ENCODE measurements at regions not wholly inside any gene's neighbourhood (a gene's known extent, or its start where the extent isn't known, plus 50 kb on each side); places are given as distances from the start of the nearest gene placed in this dataset.

DNA sequence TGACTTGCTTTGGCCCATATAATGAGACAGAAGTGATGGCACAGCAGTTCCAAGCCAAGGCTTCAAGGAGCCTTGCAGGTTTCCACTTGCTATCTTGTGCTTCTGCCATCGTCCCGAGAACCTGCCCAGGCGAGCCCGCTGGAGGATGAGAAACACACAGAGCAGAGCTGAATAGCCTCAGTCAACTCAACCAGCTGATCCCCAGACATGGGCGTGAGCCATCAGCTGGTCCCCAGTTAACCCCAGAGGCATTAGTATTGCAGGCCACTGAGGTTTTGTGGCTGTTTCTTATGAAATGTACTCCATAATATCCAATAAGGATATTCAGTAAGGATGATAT, 57.7 kb upstream of the GPCPD1 start:
- ChIA-PET CTCF (no interaction called here), RAD21 (ENCODE audit: low non-redundant PET in 1 of 2, low total read pairs in 2 of 2, uncharacterized antibody in 2 of 2, unreplicated experiment in 2 of 2) (no interaction called here), POLR2A (no interaction called here)
- Histone ChIP-seq H3K4me2 (ENCODE audit: low read length) (no peak overlapping the region), H3K27ac (ENCODE audit: low read depth, low read length) (no peak overlapping the region), H3K27me3 (ENCODE audit: insufficient read depth, low read length) (no peaks in the 10 kb centered on the region), H3K36me3 (ENCODE audit: control insufficient read depth in 1 of 2, insufficient read depth in 2 of 2, low read length in 2 of 2) (no peaks in the 10 kb centered on the region), H2AFZ (ENCODE audit: low read depth, low read length, poor library complexity, severe bottlenecking) (no peak overlapping the region), H3K4me3 (replicated peaks in 1 of 2; ENCODE audit: low read depth in 1 of 2, low read length in 2 of 2) (no peak overlapping the region), H3K79me2 (ENCODE audit: insufficient read depth, low read length) (no peaks in the 10 kb centered on the region), H3K4me1 (ENCODE audit: control insufficient read depth in 1 of 2, insufficient read depth in 2 of 2, low read length in 2 of 2) (no peaks in the 10 kb centered on the region), H3K9me2 (ENCODE audit: insufficient read depth) (no peaks in the 10 kb centered on the region), H3K9me3 (ENCODE audit: control insufficient read depth in 1 of 2, insufficient read depth in 1 of 2, low read depth in 1 of 2, low read length in 2 of 2) (no peaks in the 10 kb centered on the region), H4K20me1 (ENCODE audit: insufficient read depth) (no peaks in the 10 kb centered on the region), H3K9ac (ENCODE audit: low read length) (no peak overlapping the region)
- DNase-seq (ENCODE audit: low read depth, low spot score) (no peak), ATAC-seq (no peak)
- BruUV-seq (replicated peaks), result no TSS peak
- TF ChIP-seq SIN3A (IDR thresholded peaks at IDR 0.05; ENCODE audit: low read depth), result no peak
- no peak for TF ChIP-seq POLR2AphosphoS5 (IDR thresholded peaks at IDR 0.05; ENCODE audit: low read depth, low read length)
- no peak for TF ChIP-seq POLR2A (IDR thresholded peaks at IDR 0.05; ENCODE audit: borderline replicate concordance, extremely low read depth, insufficient read depth, insufficient read length)
- no peak for TF ChIP-seq RAD21 (IDR thresholded peaks at IDR 0.05; ENCODE audit: low read depth)
- TF ChIP-seq ZNF274 (IDR thresholded peaks at IDR 0.05; ENCODE audit: low read depth, low read length), result no peak
- TF ChIP-seq ELF1 (IDR thresholded peaks at IDR 0.05; ENCODE audit: borderline replicate concordance, low read depth), result no peak
- TF ChIP-seq EZH2 (IDR thresholded peaks at IDR 0.05), result no peak
- TF ChIP-seq CBX3 (IDR thresholded peaks at IDR 0.05; ENCODE audit: low read depth), result no peak
- TF ChIP-seq ZFX (IDR thresholded peaks at IDR 0.05), result no peak
- no peak for TF ChIP-seq SP1 (IDR thresholded peaks at IDR 0.05; ENCODE audit: low read depth)
- no peak for TF ChIP-seq SRF (IDR thresholded peaks at IDR 0.05; ENCODE audit: low read depth)
- TF ChIP-seq TCF7L2 (IDR thresholded peaks at IDR 0.05; ENCODE audit: borderline replicate concordance, extremely low read depth, insufficient read depth, insufficient read length), result no peak
- TF ChIP-seq, protein P1, sequence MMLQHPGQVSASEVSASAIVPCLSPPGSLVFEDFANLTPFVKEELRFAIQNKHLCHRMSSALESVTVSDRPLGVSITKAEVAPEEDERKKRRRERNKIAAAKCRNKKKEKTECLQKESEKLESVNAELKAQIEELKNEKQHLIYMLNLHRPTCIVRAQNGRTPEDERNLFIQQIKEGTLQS (IDR thresholded peaks at IDR 0.05), result no peak
- TF ChIP-seq, protein P2, sequence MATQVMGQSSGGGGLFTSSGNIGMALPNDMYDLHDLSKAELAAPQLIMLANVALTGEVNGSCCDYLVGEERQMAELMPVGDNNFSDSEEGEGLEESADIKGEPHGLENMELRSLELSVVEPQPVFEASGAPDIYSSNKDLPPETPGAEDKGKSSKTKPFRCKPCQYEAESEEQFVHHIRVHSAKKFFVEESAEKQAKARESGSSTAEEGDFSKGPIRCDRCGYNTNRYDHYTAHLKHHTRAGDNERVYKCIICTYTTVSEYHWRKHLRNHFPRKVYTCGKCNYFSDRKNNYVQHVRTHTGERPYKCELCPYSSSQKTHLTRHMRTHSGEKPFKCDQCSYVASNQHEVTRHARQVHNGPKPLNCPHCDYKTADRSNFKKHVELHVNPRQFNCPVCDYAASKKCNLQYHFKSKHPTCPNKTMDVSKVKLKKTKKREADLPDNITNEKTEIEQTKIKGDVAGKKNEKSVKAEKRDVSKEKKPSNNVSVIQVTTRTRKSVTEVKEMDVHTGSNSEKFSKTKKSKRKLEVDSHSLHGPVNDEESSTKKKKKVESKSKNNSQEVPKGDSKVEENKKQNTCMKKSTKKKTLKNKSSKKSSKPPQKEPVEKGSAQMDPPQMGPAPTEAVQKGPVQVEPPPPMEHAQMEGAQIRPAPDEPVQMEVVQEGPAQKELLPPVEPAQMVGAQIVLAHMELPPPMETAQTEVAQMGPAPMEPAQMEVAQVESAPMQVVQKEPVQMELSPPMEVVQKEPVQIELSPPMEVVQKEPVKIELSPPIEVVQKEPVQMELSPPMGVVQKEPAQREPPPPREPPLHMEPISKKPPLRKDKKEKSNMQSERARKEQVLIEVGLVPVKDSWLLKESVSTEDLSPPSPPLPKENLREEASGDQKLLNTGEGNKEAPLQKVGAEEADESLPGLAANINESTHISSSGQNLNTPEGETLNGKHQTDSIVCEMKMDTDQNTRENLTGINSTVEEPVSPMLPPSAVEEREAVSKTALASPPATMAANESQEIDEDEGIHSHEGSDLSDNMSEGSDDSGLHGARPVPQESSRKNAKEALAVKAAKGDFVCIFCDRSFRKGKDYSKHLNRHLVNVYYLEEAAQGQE (IDR thresholded peaks at IDR 0.05; ENCODE audit: low read depth), result no peak
- TF ChIP-seq, protein P3, sequence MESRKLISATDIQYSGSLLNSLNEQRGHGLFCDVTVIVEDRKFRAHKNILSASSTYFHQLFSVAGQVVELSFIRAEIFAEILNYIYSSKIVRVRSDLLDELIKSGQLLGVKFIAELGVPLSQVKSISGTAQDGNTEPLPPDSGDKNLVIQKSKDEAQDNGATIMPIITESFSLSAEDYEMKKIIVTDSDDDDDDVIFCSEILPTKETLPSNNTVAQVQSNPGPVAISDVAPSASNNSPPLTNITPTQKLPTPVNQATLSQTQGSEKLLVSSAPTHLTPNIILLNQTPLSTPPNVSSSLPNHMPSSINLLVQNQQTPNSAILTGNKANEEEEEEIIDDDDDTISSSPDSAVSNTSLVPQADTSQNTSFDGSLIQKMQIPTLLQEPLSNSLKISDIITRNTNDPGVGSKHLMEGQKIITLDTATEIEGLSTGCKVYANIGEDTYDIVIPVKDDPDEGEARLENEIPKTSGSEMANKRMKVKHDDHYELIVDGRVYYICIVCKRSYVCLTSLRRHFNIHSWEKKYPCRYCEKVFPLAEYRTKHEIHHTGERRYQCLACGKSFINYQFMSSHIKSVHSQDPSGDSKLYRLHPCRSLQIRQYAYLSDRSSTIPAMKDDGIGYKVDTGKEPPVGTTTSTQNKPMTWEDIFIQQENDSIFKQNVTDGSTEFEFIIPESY (IDR thresholded peaks at IDR 0.05; ENCODE audit: extremely low read depth, insufficient replicate concordance, low read length), result no peak
- TF ChIP-seq EGR1 (IDR thresholded peaks at IDR 0.05; ENCODE audit: low read depth), result no peak
- TF ChIP-seq JUND (IDR thresholded peaks at IDR 0.05), result no peak
- TF ChIP-seq, protein P4, sequence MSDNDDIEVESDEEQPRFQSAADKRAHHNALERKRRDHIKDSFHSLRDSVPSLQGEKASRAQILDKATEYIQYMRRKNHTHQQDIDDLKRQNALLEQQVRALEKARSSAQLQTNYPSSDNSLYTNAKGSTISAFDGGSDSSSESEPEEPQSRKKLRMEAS (IDR thresholded peaks at IDR 0.05), result no peak
- no peak for TF ChIP-seq CEBPB (IDR thresholded peaks at IDR 0.05; ENCODE audit: low read depth)
- intact Hi-C loops (cut with micrococcal nuclease), result no loop called here

All from HCT116 (cell line).